ENCODE measurements at regions not wholly inside any gene's neighbourhood (a gene's known extent, or its start where the extent isn't known, plus 50 kb on each side); places are given as distances from the start of the nearest gene placed in this dataset.

GRCh38 chr20:40488401-40488800, 200.6 kb downstream of the MAFB start:
- no peak for DNase-seq

GRCh38 chr20:40486297-40486696, 202.7 kb downstream of the MAFB start:
- no peak for DNase-seq

GRCh38 chr20:40481743-40482458, 207.1 kb downstream of the MAFB start:
- no peak for DNase-seq

GRCh38 chr20:40481337-40481736, 207.7 kb downstream of the MAFB start:
- no peak for DNase-seq

- DNase-seq, result no peak
Observed at GRCh38 chr20:40477805-40478204, 211.2 kb downstream of the MAFB start.

GRCh38 chr20:40476461-40476860, 212.6 kb downstream of the MAFB start:
- DNase-seq, result no peak

- no peak for DNase-seq
Observed at GRCh38 chr20:40472905-40473304, 216.1 kb downstream of the MAFB start.

- DNase-seq, result peak; percentile 84
Observed at GRCh38 chr20:40471261-40471629, 217.8 kb downstream of the MAFB start.

- no peak for DNase-seq
Observed at GRCh38 chr20:40470445-40471260, 218.4 kb downstream of the MAFB start.

GRCh38 chr20:40468759-40469158, 220.3 kb downstream of the MAFB start:
- no peak for DNase-seq

- no peak for DNase-seq
Observed at GRCh38 chr20:40467703-40468411, 221.2 kb downstream of the MAFB start.

- DNase-seq, result no peak
Observed at GRCh38 chr20:40467067-40467466, 222.0 kb downstream of the MAFB start.

- no peak for DNase-seq
Observed at GRCh38 chr20:40464731-40465208, 224.3 kb downstream of the MAFB start.

- DNase-seq, result no peak
Observed at GRCh38 chr20:40463171-40463570, 225.9 kb downstream of the MAFB start.

GRCh38 chr20:40462566-40462965, 226.5 kb downstream of the MAFB start:
- no peak for DNase-seq

- DNase-seq, result no peak
Observed at GRCh38 chr20:40459299-40459698, 229.7 kb downstream of the MAFB start.

- no peak for DNase-seq
Observed at GRCh38 chr20:40457404-40457803, 231.6 kb downstream of the MAFB start.

- DNase-seq, result no peak
Observed at GRCh38 chr20:40452758-40453157, 236.3 kb downstream of the MAFB start.

- no peak for DNase-seq
Observed at GRCh38 chr20:40451552-40451951, 237.5 kb downstream of the MAFB start.

GRCh38 chr20:40449974-40450616, 238.9 kb downstream of the MAFB start:
- DNase-seq, result no peak

GRCh38 chr20:40449144-40449690, 239.8 kb downstream of the MAFB start:
- no peak for DNase-seq

- no peak for DNase-seq
Observed at GRCh38 chr20:40446888-40447287, 242.1 kb downstream of the MAFB start.

- no peak for DNase-seq
Observed at GRCh38 chr20:40444516-40444915, 244.5 kb downstream of the MAFB start.
